CMK (cell line): ENCODE measurements at regions not wholly inside any gene's neighbourhood (a gene's known extent, or its start where the extent isn't known, plus 50 kb on each side); places are given as distances from the start of the nearest gene placed in this dataset.
"Not testable (repeated sequence)": the region's sequence is repeated elsewhere in the genome, so short reads cannot be mapped to it uniquely, and the experiment has no call there.

Source experiments
- DNase-seq: peaks from one replicate; pipeline ENCODE4 v3.0.0-alpha.2; 2010; ENCODE audit warnings: low read depth

DNA sequence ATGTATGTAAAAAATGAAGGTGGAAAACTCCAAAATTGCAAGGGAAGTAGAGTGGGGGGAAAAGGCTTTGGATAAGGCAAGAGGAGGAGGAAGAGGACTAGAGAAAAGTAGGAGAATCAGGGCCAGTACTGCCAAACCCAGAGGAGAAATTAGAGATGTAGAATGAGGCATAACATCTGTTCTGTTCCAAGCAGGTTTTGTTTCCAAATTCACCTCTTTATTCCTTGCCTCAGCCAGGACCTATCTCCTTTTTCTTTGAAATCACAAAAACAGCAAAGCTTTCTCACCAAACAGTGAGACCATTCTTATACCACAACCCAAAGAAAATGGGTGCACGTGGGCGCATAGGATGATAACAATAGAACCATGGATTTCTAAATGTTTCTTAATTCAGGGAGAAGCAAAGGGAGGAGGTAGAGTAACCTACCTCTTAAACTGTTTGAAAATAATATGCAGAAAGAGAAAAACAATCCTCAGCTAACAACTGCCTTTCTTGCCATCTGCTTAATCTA is 383.3 kb upstream of the PKN2 start:
- no peak for DNase-seq

DNA sequence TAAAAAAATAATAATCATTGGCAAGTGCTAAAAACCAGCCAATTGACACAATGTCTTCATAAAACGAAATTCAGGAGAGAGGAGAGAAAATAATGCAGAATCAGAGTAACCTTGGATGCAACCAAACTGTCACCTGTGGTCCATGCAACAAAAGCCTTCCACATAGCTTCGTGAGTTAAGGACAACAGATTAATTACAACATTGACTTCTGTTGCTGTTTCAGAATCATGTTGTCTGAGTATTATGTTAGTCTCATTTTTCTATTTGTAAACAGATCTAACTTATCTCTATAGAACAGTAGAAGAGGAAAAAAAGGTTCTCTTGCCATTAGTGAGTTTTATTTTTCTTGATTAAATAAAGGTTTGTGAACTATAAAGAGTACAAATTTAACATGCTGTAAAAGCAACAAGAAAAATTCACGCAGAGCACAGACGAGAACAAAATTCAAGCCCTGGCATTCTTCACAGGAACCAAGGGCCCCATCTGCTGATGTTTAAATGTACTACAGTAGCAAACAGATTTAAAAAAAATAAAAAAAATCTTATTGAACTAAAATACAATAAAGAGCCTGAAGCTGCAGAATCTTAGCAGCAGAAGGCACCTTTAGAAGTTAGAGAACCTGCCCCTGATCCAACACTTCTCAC is 381.1 kb upstream of the PKN2 start:
- no peak for DNase-seq

DNA sequence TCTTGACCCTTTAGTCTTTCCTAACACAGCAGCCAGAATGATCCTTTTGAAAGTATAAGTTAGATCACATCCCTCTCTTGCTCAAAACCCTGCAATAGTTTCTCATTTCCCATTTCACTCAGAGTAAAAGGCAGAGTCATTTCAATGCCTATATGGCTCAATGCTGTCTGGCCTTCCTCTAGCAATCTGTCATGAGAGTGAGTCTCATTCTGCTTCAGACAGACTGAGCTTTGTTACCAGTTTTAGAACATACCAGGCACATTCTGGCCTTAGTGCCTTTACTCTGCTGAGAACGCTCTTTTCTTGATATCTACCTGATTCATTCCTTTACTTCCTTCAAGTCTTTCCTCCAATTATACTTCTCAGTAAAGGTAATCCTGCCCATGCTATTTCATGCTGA is 372.8 kb upstream of the PKN2 start:
- DNase-seq: no peak

DNA sequence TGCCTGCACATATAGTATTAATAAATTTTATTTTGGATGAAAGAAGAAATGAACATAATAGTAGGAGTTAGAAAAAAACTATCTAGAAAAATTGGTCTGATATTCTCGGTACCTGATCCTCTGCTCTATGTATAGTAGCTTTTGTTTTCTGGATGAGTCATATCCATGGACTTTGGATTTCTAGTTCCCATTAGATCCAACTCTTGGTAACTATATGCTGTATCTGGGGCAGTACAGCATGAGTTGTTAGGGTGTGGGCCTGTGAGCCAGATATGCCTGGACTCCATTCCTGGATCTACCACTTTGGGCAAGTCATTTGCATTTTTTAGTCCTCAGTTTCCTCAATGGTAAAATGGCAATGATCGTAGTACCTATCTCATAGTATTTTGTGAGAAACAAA is 372.2 kb upstream of the PKN2 start:
- DNase-seq: no peak

- no peak for DNase-seq
These were observed 366.7 kb upstream of the PKN2 start for GRCh38 chr1:88317396-88317795.

GRCh38 chr1:88318740-88319139 is 365.3 kb upstream of the PKN2 start:
- DNase-seq: no peak

- DNase-seq: no peak
These were observed 363.8 kb upstream of the PKN2 start for GRCh38 chr1:88320291-88320690.

DNA sequence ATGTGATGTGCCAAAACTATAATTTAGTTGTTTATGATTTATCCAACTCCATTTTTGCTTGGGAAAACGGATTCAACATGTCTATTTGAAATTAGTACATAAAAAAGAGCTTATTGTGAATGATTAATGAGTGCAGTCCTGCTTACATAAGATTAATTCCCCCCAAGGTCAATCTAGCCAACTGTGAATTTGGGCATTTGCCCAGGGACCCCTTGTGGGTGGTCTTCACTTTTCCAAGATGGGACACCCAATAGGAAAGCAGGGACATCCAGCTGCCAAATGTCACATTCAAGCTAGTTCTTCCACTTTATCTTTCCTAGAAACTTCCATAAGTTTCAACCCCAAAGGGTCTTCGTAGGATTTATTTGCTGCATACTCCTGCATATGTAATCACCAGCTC is 362.4 kb upstream of the PKN2 start:
- DNase-seq: no peak

GRCh38 chr1:88324899-88325298 is 359.2 kb upstream of the PKN2 start:
- DNase-seq: no peak

DNA sequence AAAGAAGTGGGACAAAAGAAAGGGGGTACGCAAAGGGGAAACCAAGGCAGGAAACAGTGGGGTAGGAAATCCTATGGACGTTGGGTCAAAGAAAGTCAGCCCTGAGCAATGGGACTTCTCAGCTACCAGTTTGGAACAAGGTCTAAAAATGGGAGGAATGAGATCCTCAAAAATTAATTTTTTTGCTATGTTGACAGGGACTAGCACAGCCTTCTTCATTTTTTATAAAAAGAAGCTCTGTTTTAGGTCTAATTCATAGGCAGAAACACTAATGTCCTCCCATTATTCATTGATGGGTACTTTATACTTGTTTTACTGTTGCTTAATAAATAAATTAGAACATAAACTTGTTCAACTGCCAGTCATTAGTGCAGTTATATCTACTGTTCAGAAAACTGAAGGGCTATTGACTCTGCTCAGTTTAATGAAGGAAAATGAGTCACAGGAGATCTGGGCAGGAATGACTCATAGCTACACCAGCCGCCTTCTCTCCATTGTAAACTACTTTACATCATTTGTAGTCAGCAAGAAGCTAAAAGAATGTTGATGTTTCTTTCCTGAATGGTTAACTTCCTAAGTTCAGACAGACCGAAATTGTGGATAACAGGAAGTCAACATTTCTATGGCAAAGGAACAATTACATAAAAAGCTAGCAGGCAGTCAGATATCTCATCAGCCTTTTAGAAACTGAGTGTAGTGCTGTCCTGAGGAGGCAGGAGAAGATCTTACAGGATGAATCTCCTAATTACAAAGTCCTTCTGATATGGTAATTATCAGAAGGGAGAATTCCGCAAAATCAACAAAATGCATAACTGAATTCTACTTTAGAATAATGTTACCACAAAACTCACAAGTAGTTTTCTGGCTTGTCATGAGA is 356.4 kb upstream of the PKN2 start:
- no peak for DNase-seq

- no peak for DNase-seq
These were observed 353.9 kb upstream of the PKN2 start for GRCh38 chr1:88330201-88330600.

DNA sequence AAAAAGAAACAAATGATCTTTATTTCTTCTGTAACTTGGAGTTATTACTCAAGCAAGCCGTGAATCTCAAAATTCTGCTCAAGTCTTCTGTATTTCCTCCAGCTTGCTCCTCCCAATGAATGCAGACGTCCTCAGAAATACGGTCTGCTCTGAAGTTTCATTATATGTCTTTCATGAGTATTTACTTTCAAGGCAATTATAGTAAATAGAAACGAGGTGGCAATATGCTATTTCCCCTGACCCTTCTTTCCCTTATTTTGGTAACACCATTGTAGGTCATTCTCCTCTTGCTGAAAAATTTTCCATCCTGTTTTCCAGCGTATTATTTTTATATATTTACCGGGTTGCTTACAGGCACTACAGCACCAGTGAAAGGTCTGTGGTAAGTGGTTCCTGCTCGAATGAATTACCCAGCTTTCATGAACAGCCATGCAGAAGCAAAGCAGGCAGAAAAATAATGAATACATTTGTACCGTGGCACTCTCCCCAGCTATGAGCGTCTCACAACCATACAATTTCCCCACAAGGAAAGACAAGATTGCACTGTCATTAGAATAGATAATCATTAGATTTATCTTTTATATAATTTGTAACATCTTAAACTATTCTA is 350.9 kb upstream of the PKN2 start:
- no peak for DNase-seq

- no peak for DNase-seq
These were observed 342.6 kb upstream of the PKN2 start for GRCh38 chr1:88341447-88341846.

- DNase-seq: not testable (repeated sequence)
These were observed 342.0 kb upstream of the PKN2 start for GRCh38 chr1:88342081-88342480.

GRCh38 chr1:88350648-88351047 is 333.4 kb upstream of the PKN2 start:
- DNase-seq: no peak

DNA sequence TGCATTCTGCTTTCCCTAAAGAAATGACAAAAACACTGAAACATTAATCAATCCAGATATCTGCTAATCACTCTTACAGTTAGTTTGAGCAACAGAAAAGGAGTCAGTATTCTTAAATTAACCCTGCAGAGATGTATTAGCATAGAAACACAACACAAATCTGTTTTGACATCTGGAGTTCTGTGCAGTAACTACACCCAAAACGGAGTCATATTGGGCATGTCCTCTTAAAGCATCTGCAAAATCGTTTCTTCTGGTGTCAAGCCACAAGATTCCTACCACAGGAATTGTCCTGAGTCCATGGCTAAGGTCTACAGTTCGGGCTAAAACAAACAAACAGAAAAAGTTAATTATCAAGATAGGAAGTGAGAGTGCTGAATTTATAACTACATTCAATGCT is 332.1 kb upstream of the PKN2 start:
- no peak for DNase-seq

DNA sequence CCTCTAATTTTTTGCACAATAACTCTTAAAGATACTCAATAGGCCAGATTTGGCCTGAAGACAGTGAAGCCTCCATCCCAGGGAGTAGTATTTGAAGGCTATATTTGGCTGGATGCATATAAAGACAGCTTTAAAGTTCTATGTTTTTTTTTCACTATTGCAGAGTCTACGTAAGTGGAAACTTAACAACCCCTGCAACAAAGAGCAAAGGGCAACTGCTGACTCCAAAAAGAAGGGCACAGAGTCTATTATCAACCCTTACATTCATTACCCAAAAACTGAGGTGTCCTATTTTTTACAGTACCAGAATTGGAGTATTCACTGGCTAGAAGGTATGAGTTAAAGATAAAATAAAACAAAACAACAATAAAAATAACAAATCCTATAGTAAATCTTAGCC is 329.8 kb upstream of the PKN2 start:
- DNase-seq: no peak

- no peak for DNase-seq
These were observed 326.3 kb upstream of the PKN2 start for GRCh38 chr1:88357729-88358128.

- DNase-seq: no peak
These were observed 312.5 kb upstream of the PKN2 start for GRCh38 chr1:88371436-88372023.

DNA sequence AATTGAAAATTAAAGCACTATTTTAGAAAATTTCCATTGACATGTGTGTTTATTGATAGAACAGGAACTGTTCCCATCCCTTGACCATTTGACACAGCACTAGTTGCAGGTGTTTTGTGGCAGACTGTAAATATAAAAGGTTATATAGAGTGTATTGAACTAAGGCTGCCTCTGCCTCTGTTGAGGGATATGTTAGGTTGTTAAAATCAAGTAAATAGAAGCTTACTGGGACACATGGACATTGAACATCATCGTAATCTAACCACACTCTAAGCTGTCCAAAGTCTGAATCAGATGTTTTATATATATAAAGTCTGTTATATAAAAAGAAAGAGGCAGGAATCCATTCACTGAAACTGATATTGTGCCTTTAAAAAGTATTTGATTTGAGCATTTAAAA is 308.1 kb upstream of the PKN2 start:
- no peak for DNase-seq

DNA sequence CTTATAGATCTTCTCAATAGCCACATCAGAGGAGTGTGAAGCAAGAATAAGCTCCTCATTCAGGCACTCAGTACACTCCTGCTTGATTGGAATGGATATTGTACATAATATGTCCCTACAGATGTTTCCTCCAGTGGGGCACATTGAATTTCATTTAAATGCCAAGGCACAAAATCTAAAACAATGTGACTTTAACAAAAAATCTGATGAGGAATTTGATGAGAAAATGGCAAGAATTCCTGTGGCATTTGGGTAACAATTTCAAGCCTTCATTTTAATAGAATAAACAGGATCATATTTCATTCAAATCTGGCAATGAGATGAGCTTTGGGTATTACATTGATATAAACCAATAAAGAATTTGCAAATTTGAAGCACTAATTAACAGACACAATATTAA is 307.7 kb upstream of the PKN2 start:
- no peak for DNase-seq

DNA sequence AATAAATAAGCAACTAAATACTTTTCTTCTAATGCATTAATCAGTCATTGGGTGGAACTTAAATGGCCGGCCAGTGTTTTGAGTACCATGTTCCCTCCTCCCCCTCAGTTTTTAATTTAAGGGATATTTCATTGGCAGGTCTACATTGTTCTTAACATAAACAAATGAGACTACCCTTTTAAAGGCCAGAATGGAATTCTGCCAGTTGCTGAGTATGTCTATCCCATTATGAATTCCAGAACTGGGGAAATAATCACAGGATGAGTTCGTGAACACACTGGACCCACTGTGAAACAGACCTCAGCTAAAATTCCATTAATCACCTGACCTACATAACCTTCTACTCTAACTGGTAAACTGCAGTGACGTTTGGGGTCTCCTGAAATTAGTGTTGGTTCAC is 305.5 kb upstream of the PKN2 start:
- no peak for DNase-seq

GRCh38 chr1:88394958-88395357 is 289.1 kb upstream of the PKN2 start:
- DNase-seq: no peak
